GM23338 (cell line): ENCODE measurements at regions not wholly inside any gene's neighbourhood (a gene's known extent, or its start where the extent isn't known, plus 50 kb on each side); places are given as distances from the start of the nearest gene placed in this dataset.

Source experiments
- CREB1 ChIP-seq: fragments of 250-450 bp; sonication (Bioruptor Pico); IDR thresholded peaks from 2 replicates; pipeline ENCODE4 v1.5.0; 2020; ENCODE audit warnings: low read depth, mild to moderate bottlenecking, moderate library complexity
- CTCF ChIP-seq, 2 experiments: fragments of 200-600 bp in 1 of 2; sonication (generic) in 1 of 2; conservative IDR thresholded peaks; 2 replicates each; pipeline versions ENCODE4 v1.5.1 to v1.6.1; 2016 to 2017; ENCODE audit warnings: antibody characterized with exemption in 2 of 2, low read depth in 2 of 2, mild to moderate bottlenecking in 2 of 2, moderate library complexity in 1 of 2
- ETS1 ChIP-seq: IDR thresholded peaks from 2 replicates; pipeline ENCODE4 v1.6.1; 2016; ENCODE audit warnings: antibody characterized with exemption
- EZH2 ChIP-seq: fragments of 200-600 bp; sonication (generic); IDR thresholded peaks from one replicate; pipeline ENCODE4 v1.8.0; 2017; ENCODE audit warnings: antibody characterized with exemption, mild to moderate bottlenecking, low read depth; ENCODE audit not compliant: unreplicated experiment
- EZH2phosphoT487 ChIP-seq: fragments of 200-600 bp; sonication (generic); IDR thresholded peaks from one replicate; pipeline ENCODE4 v1.8.1; 2018; ENCODE audit warnings: antibody characterized with exemption; ENCODE audit not compliant: unreplicated experiment
- JUNB ChIP-seq: IDR thresholded peaks from one replicate; pipeline ENCODE4 v1.6.1; 2016; ENCODE audit warnings: antibody characterized with exemption; ENCODE audit not compliant: unreplicated experiment
- NANOG ChIP-seq: IDR thresholded peaks from 2 replicates; pipeline ENCODE4 v1.6.1; 2016; ENCODE audit warnings: antibody characterized with exemption, borderline replicate concordance
- POLR2AphosphoS5 ChIP-seq: IDR thresholded peaks from 2 replicates; pipeline ENCODE4 v1.6.1; 2016; ENCODE audit warnings: antibody characterized with exemption, low read depth
- REST ChIP-seq: IDR thresholded peaks from one replicate; pipeline ENCODE4 v1.6.1; 2018; ENCODE audit warnings: antibody characterized with exemption; ENCODE audit not compliant: unreplicated experiment
- STAT1 ChIP-seq: IDR thresholded peaks from one replicate; pipeline ENCODE4 v1.6.1; 2016; ENCODE audit warnings: antibody characterized with exemption; ENCODE audit not compliant: unreplicated experiment
- ZNF114 ChIP-seq: fragments of 250-450 bp; sonication (Bioruptor Pico); IDR thresholded peaks from 2 replicates; pipeline ENCODE4 v1.5.0; 2020; ENCODE audit warnings: mild to moderate bottlenecking, moderate library complexity
- ZNF331 ChIP-seq: fragments of 250-450 bp; sonication (Bioruptor Pico); IDR thresholded peaks from 2 replicates; pipeline ENCODE4 v1.5.0; 2020; ENCODE audit warnings: low read depth, mild to moderate bottlenecking, moderate library complexity

GRCh38 chr1:232271991-232272589 is 357.8 kb downstream of the SIPA1L2 start:
- TF ChIP-seq CREB1 (CRISPR knock-in tag) (no peak), CTCF (conservative IDR thresholded peaks at IDR 0.05; ENCODE audit: low read depth in 2 of 2) (no peak), POLR2AphosphoS5 (no peak), EZH2 (no peak), EZH2phosphoT487 (no peak), ETS1 (no peak), REST (no peak), STAT1 (no peak), NANOG (no peak), ZNF331 (CRISPR knock-in tag) (no peak), JUNB (no peak), ZNF114 (CRISPR knock-in tag) (no peak)
